ENCODE measurements at regions not wholly inside any gene's neighbourhood (a gene's known extent, or its start where the extent isn't known, plus 50 kb on each side); places are given as distances from the start of the nearest gene placed in this dataset.
"Not testable (repeated sequence)": the region's sequence is repeated elsewhere in the genome, so short reads cannot be mapped to it uniquely, and the experiment has no call there.

GRCh38 chr12:127830065-127830460 is 436.9 kb upstream of the TMEM132C start:
- DNase-seq (ENCODE audit: low read depth in 2 of 2) = no peak

- no peak for DNase-seq (ENCODE audit: low read depth in 2 of 2)
These were observed 436.2 kb upstream of the TMEM132C start for GRCh38 chr12:127830730-127831129.

- DNase-seq (ENCODE audit: low read depth in 2 of 2) = no peak
These were observed 434.8 kb upstream of the TMEM132C start for GRCh38 chr12:127832172-127832571.

- DNase-seq (ENCODE audit: low read depth in 2 of 2) = not testable (repeated sequence)
These were observed 430.2 kb upstream of the TMEM132C start for GRCh38 chr12:127836802-127837201.

GRCh38 chr12:127857661-127858060 is 409.3 kb upstream of the TMEM132C start:
- no peak for DNase-seq (ENCODE audit: low read depth in 2 of 2)

- DNase-seq (ENCODE audit: low read depth in 2 of 2) = no peak
These were observed 406.4 kb upstream of the TMEM132C start for GRCh38 chr12:127860536-127860935.

- DNase-seq (ENCODE audit: low read depth in 2 of 2) = no peak
These were observed 405.6 kb upstream of the TMEM132C start for GRCh38 chr12:127861406-127861805.

GRCh38 chr12:127873306-127873705 is 393.7 kb upstream of the TMEM132C start:
- no peak for DNase-seq (ENCODE audit: low read depth in 2 of 2)

- no peak for DNase-seq (ENCODE audit: low read depth in 2 of 2)
These were observed 385.4 kb upstream of the TMEM132C start for GRCh38 chr12:127881371-127882140.

GRCh38 chr12:127883013-127883412 is 384.0 kb upstream of the TMEM132C start:
- DNase-seq (ENCODE audit: low read depth in 2 of 2) = no peak

GRCh38 chr12:127885954-127886750 is 380.8 kb upstream of the TMEM132C start:
- no peak for DNase-seq (ENCODE audit: low read depth in 2 of 2)

GRCh38 chr12:127886827-127887226 is 380.1 kb upstream of the TMEM132C start:
- no peak for DNase-seq (ENCODE audit: low read depth in 2 of 2)

GRCh38 chr12:127888943-127889719 is 377.8 kb upstream of the TMEM132C start:
- DNase-seq (ENCODE audit: low read depth in 2 of 2) = no peak

- DNase-seq (ENCODE audit: low read depth in 2 of 2) = no peak
These were observed 372.9 kb upstream of the TMEM132C start for GRCh38 chr12:127893895-127894609.

- DNase-seq (ENCODE audit: low read depth in 2 of 2) = no peak
These were observed 370.3 kb upstream of the TMEM132C start for GRCh38 chr12:127896661-127897060.

- DNase-seq (ENCODE audit: low read depth in 2 of 2) = no peak
These were observed 368.4 kb upstream of the TMEM132C start for GRCh38 chr12:127898616-127899015.

GRCh38 chr12:127899971-127900370 is 367.0 kb upstream of the TMEM132C start:
- DNase-seq (ENCODE audit: low read depth in 2 of 2) = no peak

GRCh38 chr12:127900386-127900785 is 366.6 kb upstream of the TMEM132C start:
- DNase-seq (ENCODE audit: low read depth in 2 of 2) = no peak

- no peak for DNase-seq (ENCODE audit: low read depth in 2 of 2)
These were observed 363.8 kb upstream of the TMEM132C start for GRCh38 chr12:127903146-127903545.

- DNase-seq (ENCODE audit: low read depth in 2 of 2) = no peak
These were observed 357.9 kb upstream of the TMEM132C start for GRCh38 chr12:127909041-127909440.

GRCh38 chr12:127911291-127911690 is 355.7 kb upstream of the TMEM132C start:
- no peak for DNase-seq (ENCODE audit: low read depth in 2 of 2)

Measured in stimulated activated CD8-positive, alpha-beta memory T cell treated with anti-CD3 and anti-CD28 coated beads, Interleukin-2, amount 100 ng/mL, for 48 hours (primary cell).